ENCODE measurements at regions not wholly inside any gene's neighbourhood (a gene's known extent, or its start where the extent isn't known, plus 50 kb on each side); places are given as distances from the start of the nearest gene placed in this dataset.

- intact Hi-C loops (cut with DNase I): no loop called here
- no peak for ATAC-seq (ENCODE audit: poor library complexity)
- no peak for DNase-seq
These were observed 223.5 kb downstream of the CLCN4 start for GRCh38 chrX:10380300-10380699.

- intact Hi-C loops (cut with DNase I): no loop called here
- no peak for ATAC-seq (ENCODE audit: poor library complexity)
- no peak for DNase-seq
These were observed 224.4 kb downstream of the CLCN4 start for GRCh38 chrX:10381193-10381592.

GRCh38 chrX:10387011-10387410 lies 230.2 kb downstream of the CLCN4 start:
- no peak for DNase-seq
- intact Hi-C loops (cut with DNase I): no loop called here
- no peak for ATAC-seq (ENCODE audit: poor library complexity)

GRCh38 chrX:10390187-10390586 lies 230.2 kb downstream of the MID1 start:
- ATAC-seq (ENCODE audit: poor library complexity) (no peak), DNase-seq (no peak)
- intact Hi-C loops (cut with DNase I): no loop called here

GRCh38 chrX:10393241-10393640 lies 227.1 kb downstream of the MID1 start:
- intact Hi-C loops (cut with DNase I): no loop called here
- no peak for DNase-seq
- no peak for ATAC-seq (ENCODE audit: poor library complexity)

- DNase-seq (no peak), ATAC-seq (ENCODE audit: poor library complexity) (no peak)
- intact Hi-C loops (cut with DNase I): no loop called here
These were observed 226.5 kb downstream of the MID1 start for GRCh38 chrX:10393899-10394298.

- intact Hi-C loops (cut with DNase I): no loop called here
- no peak for DNase-seq
- ATAC-seq (ENCODE audit: poor library complexity): no peak
These were observed 225.2 kb downstream of the MID1 start for GRCh38 chrX:10395179-10395578.

Data from Right ventricle myocardium superior (tissue), 1 donor.